HG03108 (cell line): ENCODE measurements at regions not wholly inside any gene's neighbourhood (a gene's known extent, or its start where the extent isn't known, plus 50 kb on each side); places are given as distances from the start of the nearest gene placed in this dataset.
"Not testable (repeated sequence)": the region's sequence is repeated elsewhere in the genome, so short reads cannot be mapped to it uniquely, and the experiment has no call there.

Experiments
- ATAC-seq: cut with Tn5 transposase; IDR thresholded peaks from one replicate; pipeline ENCODE4 v1.9.1; 2021; ENCODE audit warnings: moderate library complexity; ENCODE audit not compliant: unreplicated experiment

DNA sequence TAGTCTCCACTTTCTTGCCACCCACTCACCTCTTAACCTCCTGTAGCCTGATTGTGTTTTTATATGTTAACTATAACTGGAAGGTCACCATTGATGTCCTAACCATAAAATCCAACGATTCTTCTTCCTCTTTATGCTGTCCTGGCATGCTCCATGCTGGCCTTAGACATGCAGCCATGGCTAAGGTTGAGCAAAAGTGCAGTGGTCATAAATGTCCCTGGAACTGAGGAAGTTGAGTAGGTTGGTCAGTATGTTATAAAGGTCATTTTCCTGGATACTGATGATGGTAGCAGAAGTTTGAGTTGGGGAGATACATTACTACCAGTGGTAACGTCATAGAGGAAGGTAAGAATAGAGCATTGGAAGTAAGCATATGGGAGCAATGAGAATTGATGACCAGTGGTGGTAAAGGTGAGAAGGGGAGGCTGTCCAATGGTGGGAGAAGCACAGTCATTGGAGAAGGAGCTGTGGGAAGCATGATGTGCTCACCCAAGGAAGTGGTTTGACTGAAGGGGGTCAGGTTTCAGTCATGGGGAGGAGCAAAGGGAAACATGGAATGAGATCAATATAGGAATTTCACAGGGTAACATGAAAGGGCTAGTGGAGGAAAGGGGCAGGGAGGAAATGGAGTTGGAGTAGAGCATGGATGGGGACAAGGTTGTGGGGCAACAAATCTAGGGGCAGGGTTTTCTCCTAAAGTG is 240.8 kb downstream of the DACT1 start:
- no peak for ATAC-seq

DNA sequence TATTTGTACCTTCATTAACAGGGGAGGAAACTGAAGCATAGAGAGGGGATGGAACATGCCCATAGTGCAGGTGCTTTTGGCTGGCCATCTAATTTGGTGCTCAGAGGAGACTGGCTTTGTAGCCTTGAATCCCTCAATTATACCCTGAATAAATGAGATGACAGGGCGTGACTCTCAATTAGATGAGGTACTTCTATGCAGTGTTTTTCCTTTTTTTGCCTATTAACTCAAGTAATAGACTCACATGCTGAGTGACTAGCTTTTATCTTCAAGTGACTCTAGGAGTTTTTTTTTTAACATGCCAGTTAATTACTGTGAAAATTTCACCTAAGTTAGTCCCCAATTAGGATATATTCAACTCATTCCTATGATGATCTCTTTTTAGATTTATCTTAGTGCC is 243.7 kb downstream of the DACT1 start:
- no peak for ATAC-seq

DNA sequence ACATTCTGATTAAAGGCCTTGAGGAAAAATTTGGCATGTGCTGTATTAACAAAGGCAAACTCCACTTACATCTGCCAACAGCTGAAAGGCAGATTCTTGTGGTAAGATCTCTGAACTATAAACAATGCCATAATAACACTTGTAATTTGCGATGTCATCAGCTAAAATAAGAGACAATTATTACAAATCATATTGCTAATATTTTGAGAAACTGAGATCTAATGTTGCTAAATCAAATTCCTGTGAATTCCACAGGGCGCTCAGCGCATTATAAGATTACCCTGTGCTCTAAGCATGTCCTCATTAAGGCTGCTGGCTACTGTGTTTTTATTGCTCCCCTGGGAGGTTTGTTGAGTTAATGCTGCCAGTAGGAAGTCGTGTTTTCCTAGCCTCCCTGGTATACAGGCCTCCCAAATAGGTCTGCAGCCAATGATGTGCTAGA is 244.8 kb downstream of the DACT1 start:
- ATAC-seq, result no peak

DNA sequence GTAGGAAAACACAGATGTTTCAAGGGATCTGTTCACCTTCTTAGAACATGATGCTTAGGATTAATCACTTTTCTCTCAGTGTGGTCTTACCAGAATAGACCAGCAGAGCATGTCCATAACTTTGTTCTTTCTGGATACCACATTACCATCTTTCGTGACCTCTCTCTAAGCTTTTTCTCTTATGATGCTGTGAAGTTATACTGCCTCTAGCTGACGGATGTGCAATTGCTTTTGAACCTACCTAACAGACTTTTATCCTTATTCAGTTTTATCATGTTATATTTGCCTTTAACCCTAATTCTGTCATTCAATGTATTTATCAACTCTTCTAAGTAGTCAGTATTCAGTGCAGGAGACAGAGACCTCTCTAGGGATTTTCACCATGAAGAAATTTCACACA is 246.7 kb downstream of the DACT1 start:
- no peak for ATAC-seq

DNA sequence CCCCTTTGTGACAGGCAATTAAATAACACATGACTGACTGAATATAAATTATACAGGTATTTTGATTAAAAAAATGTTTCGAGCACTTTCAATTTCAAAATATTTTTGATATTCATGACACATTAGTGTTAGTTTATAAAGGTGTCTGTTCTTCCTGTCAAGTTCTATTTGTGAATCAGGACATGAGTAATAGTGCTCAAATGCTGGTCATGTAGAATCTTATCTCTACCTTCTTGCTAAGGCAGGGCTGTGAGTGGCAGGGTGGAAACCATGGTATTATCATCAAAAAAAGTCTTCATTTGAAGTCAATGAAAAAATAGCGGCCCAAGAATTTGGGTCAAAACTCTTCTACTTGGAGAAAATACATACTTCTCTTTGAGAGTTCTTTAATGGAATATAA is 250.2 kb downstream of the DACT1 start:
- ATAC-seq, result no peak

DNA sequence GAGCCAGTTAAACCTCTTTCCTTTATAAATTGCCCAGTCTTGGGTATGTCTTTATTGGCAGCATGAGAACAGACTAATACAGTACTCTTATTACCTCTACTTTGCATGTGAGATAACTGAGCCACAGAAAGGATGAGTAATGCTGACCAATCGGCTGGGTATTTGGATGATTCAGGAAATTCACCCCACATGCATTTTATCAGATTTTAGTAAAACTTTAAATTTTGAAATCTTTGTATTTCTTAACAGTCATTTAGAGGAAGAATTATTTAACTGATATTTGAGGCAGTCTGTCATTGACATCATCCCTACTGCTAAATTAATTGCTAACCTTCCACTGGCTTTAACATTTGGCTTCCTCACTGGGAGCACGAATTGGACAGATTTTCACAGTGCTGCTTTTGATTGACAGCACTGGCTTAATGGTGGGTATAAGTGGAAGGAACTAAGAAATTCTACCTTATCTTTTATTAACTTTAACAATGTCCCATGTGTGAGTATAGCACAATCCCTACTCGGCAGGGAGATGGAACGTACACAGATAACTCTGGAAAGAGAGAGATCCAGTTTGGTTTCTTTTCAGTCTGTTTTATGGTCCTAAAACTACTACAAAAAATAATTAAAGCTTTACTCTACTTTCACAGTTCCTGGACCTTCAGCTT is 261.0 kb downstream of the DACT1 start:
- no peak for ATAC-seq

DNA sequence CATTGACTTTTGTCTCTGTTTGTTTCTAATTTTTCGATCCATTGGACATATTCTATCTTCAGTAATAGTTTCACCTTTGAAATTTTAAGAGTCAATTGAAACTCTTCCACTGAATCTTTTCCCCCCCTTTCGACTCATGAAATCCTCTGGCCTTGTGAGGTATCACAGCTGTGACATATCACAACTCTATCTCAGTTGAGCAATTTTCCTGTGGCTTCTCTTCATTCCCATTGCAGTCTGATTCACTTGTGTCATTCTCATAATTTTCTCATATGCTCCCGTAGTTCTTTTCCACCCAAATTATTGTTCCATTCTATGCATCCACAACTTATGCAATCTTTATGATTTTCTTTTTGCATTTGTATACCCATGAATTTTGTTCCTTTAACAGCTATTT is 261.6 kb downstream of the DACT1 start:
- no peak for ATAC-seq

DNA sequence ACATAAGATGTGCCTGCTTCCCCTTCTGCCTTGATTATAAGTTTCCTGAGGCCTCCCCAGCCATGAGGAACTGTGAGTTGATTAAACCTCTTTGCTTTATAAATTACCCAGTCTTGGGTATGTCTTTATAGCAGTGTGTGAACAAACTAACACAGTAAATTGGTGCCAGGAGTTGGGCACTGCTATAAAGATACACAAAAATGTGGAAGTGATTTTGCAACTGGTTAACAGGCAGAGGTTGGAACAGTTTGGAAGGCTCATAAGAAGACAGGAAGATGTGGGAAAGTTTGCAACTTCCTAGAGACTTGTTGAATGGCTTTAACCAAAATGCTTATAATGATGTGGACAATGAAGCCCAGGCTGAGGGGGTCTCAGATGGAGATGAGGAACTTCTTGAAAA is 264.1 kb downstream of the DACT1 start:
- no peak for ATAC-seq

DNA sequence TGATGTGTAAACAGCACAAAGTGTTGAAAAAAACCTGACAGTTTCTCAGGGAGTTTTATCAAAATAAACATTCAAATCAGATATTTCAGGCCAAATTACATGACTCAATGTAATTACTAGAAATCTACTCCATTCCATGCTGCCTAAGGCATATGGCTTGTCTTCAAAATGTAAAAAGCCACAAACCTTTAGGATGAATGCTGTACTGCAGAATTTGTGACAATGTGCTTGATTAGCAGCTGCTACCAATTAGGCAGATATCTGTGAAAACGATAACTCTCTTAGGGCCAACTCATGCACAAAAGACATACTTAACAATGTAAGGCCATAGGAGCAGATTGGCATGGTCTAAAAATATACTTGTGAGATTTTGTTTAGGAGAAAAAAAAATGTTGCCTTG is 267.0 kb downstream of the DACT1 start:
- ATAC-seq, result no peak

DNA sequence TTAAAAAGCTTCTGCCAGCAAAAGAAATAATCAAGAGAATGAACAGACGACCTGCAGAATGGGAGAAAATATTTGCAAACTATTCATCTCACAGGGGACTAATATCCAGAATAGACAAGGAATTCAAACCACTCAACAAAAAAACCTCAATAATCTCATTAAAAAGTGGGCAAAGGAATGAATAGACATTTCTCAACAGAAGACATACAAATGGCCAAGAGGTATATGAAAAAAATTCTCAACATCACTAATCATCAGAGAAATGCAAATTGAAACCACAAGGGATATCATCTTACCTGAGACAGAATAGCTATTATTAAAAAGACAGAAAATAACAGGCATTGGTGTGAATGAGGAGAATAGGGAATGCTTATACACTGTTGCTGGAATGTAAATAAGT is 270.0 kb downstream of the DACT1 start:
- no peak for ATAC-seq

DNA sequence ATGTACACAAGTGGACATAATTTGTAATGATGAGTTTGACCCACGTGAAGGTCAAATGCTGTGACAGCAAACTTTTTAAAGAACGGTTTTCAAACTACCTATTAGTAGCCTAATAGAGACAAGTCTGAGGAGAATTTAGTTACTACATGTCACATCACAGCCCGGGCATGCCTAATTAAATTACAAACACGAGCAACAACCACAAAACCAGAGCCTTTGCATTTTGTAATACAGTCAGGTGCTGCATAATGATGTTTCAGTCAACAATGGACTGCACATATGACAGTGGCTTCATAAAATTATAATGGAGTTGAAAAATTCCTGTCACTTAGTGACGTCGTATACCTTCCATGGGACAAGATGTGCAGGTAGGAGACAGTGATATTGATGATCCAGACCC is 274.5 kb downstream of the DACT1 start:
- no peak for ATAC-seq

DNA sequence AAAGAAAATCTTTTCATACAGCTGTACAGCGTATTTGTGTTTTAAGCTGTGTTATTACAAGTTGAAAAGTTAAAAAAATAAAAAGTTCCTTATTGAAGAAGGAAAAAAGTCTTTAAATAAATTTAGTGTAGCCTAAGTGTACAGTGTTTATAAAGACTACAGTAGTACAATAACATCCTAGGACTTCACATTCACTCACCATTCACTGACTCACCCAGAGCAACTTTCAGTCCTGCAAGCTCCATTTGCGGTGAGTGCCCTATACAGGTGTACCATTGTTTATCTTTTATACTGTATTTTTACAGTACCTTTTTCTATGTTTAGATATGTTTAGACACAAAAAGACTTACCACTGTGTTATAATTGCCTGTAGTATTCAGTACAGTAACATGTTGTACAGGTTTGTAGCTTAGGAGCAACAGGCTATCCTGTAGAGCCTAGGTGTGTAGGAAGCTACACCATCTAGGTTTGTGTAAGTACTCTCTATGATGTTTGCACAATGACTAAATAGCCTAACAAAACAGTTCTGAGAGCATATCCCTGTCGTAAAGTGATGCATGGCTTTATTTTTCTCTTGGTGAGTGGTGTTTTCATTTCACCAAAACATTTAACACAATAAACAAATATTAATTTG is 275.2 kb downstream of the DACT1 start:
- no peak for ATAC-seq

DNA sequence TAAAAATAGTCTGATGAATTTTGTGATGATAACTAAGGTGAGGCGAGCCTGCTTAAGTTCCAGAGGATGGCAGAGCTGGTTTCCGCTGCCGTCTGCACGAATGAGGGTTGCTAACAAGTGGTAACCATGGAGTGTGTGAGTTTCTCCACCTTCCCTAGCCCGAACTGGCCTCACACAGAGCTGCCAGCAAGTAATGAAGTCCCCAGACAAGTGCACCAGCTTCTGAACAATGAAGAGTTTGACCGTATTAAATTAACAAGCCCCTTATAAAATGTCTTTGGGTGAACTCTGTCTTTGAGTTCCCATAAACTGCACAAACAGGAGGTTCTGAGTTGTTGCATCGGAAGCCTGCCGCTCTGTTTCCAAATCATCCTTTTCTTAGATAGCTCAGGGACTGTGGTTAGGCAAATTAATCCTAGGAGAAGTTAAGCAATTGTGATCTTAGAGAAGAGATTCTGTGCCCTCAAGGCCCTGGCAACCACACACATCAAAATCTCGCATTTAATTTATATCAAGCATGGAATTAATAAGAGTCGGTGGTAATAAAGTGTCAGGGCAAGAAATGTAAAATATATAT is 274.1 kb upstream of the DAAM1 start:
- ATAC-seq, result no peak

DNA sequence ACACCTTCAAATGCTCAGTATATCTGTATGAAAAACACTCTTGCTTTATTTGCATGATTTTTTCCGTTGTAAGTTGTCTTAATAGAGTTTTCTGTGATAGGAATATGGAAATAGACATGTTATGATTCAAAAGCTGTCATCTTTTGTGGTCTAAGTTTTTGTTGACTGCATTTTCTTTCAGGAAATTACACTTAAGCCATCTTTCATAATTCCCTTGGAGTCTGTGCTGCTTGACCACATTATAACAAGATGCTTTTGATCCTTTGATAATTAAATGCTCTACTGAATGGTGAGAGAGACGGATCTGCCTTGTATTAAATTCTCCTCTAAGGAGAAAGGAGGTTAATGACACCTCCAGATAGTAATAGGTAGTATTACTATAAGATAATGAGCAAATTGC is 272.8 kb upstream of the DAAM1 start:
- no peak for ATAC-seq

DNA sequence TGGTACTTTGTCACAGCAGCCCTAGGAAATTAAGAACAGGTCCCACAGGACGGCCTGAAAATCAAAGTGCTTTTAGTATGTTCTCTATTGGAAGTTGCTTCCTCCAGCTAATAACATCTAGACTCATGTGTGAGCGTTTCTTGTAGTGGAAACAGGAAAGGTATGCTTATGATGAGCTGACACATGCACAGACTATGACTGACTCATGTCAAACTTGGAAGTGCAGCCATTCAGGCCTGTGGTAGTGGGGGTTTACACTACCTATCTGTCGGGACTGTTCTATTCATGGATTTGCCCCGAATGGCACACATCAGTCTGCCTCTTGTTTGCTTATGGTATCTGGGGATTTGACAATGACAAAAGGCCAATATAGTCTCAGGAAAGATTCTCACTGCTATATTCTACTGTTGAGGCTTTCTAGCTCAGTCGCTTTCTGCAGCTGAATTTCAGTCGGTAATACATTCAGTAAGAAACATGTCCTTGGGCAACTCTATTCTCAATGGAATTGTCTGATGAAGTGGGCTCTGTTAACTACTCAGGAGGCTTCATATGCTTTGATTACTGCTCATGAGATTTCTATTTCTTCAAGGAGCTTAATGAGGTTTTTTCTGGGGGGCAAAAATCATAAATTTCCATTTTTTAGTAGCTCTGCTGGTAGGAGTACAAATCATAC is 270.3 kb upstream of the DAAM1 start:
- ATAC-seq, result no peak

DNA sequence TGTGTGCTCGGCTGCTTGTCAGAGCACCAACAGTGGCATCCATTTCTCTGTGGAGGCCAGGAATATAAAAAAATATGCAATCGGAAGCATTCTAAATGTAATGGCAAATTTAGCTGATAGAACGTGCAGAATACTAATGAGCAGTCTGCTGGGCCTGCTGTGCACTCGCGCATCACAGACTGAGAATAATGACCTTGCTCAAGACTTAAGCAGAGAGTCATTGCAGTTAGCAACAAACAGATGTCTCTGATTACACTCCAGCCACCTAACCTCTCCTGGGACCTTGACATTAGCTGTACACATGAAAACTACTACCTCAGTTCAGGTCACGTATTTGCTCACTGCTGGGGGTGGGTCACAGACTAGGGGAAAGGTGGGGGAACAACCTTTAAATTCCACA is 269.2 kb upstream of the DAAM1 start:
- no peak for ATAC-seq

DNA sequence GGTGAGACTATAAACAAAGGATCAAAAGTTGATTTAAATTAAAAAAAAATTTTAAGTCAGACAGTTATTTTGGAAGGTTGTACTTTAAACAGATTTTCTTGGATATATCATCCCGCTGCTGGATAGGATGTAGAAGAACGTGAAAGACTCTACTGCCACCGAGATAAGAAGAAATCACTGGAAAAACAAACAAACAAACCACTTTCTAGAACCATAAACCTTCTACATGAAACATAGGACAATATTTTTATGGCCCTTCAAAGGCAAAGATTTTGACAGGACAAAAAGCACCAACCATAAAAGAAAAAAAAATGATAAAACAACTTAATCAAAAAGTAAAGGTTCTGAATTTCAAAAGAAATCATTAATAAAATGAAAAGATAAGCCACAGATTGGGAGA is 268.2 kb upstream of the DAAM1 start:
- no peak for ATAC-seq

DNA sequence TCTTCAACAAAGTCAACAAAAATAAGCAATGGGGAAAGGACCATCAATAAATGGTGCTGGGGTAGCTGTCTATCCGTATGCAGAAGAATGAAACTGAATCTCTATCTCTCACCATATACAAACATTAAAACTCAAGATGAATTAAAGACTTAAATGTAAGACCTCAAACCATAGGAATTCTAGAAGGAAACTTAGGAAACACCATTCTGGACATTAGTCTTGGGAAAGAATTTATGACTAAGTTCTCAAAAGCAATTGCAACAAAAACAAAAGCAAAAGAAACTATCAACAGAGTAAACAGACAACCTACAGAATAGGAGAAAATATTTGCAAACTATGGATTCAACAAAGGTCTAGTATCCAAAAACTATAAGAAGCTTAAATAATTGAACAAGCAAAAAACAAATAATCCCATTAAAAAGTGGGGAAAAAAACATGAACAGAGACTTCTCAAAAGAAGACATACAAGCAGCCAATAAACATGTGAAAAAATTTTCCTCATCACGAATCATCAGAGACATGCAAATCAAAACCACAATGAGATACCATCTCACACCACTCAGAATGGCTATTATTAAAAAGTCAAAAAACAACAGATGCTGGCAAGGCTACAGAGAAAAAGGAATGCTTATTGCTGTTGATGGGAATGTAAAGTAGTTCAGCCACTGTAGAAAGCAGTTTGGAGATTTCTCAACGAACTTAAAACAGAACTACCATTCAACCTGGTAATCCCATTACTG is 266.1 kb upstream of the DAAM1 start:
- not testable (repeated sequence) for ATAC-seq

DNA sequence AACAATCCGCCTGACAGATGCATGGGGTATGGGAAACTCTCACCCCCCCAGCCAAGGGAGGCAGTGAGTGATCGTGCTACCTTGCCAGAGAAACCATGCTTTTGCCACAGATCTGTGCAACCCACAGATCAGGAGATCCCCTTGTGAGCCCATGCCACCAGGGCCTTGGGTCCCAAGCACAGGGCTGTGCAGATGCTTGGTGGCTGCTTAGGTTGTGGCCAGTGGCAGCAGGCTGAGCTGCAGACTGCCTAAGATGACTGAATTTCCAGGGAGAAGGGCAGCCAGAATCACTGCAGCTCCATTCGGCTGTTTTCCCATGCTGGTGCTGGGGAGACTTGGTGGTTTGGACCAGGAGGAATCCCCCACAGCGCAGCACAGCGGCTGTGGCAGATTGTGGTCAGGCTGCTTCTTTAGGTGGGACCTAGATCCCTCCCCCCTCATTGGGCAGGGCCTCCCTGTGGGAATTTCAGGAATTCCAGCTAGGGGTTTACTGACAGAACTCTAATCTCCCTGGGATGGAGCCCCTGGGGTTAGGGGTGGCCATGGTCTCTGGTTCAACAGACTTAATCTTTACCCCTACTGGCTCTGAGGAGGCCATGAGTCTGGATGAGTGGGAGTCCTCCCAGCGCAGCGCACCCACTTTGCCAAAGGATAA is 264.6 kb upstream of the DAAM1 start:
- ATAC-seq, result no peak

DNA sequence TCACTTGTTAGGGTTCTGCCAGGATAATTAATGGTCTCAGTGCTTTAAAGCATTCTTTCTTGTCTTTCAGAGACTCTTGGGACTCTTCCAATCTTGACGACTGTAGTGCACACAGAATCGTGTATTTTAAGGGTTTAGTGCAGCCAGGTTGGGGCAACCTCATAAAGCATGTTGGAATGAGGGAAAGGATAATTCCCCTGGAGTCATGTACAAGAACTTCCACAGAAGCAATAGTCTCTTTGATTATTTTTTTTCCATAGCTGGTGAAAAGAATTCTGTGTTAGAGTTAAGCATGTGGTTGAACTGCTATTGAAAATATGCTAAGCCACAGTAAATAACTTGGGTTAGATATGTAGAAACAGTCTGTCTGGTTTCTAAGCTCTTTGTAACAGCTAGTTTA is 246.8 kb upstream of the DAAM1 start:
- no peak for ATAC-seq
